Activated CD8-positive, alpha-beta T cell treated with anti-CD3 and anti-CD28 coated beads for 36 hours (primary cell): ENCODE measurements at regions not wholly inside any gene's neighbourhood (a gene's known extent, or its start where the extent isn't known, plus 50 kb on each side); places are given as distances from the start of the nearest gene placed in this dataset.

ENCODE experiments used
- ATAC-seq: fragments of 200-7000 bp; cut with Tn5 transposase; one replicate; pipeline ENCODE4 v1.10.0; 2021; ENCODE audit warnings: mild to moderate bottlenecking, moderate library complexity
- CTCF ChIA-PET: fragments of 350-600 bp; sonication (Branson Sonifier 250); formaldehyde crosslinking; loops from one replicate; lab custom pipeline; 2021; ENCODE audit warnings: antibody characterized with exemption; lab: Charles Lee
- POLR2A ChIA-PET: fragments of 350-600 bp; sonication (Branson Sonifier 250); formaldehyde crosslinking; loops from one replicate; lab custom pipeline; 2021; ENCODE audit warnings: antibody characterized with exemption; lab: Charles Lee
- DNase-seq: peaks from one replicate; pipeline ENCODE4 v3.0.0-alpha.2; 2020
- H3K27ac Mint-ChIP-seq: one replicate; pipeline ENCODE4 v1.8.0; 2021; ENCODE audit warnings: mild to moderate bottlenecking, mixed read lengths
- H3K27me3 Mint-ChIP-seq: one replicate; pipeline ENCODE4 v1.8.0; 2021; ENCODE audit warnings: mixed read lengths
- H3K36me3 Mint-ChIP-seq: one replicate; pipeline ENCODE4 v1.8.0; 2021; ENCODE audit warnings: low read depth, mixed read lengths
- H3K4me1 Mint-ChIP-seq: one replicate; pipeline ENCODE4 v1.8.0; 2021; ENCODE audit warnings: low read depth, mixed read lengths
- H3K4me3 Mint-ChIP-seq: one replicate; pipeline ENCODE4 v1.8.0; 2021; ENCODE audit warnings: mild to moderate bottlenecking, moderate library complexity, mixed read lengths
- H3K9me3 Mint-ChIP-seq: one replicate; pipeline ENCODE4 v1.8.0; 2021; ENCODE audit warnings: mixed read lengths
- CTCF ChIP-seq: fragments of 200-600 bp; IDR thresholded peaks from one replicate; pipeline ENCODE4 v1.8.0; 2022; ENCODE audit warnings: antibody characterized with exemption, mild to moderate bottlenecking
- intact Hi-C: fragments of 100-400 bp; cut with micrococcal nuclease; formaldehyde crosslinking; loops from one replicate; pipeline ENCODE4 v1.10.0; 2022

- CTCF ChIA-PET: no interaction called here
- no peak for TF ChIP-seq CTCF
- H3K36me3 Mint-ChIP-seq: no peaks in the 10 kb centered on the region
- H3K9me3 Mint-ChIP-seq: no peaks in the 10 kb centered on the region
- H3K4me3 Mint-ChIP-seq: no peak overlapping the region
- intact Hi-C loops: no loop called here
- ATAC-seq (no peak), DNase-seq (no peak)
- POLR2A ChIA-PET: no interaction called here
- no peaks in the 10 kb centered on the region for H3K27me3 Mint-ChIP-seq
- no peaks in the 10 kb centered on the region for H3K4me1 Mint-ChIP-seq
- H3K27ac Mint-ChIP-seq: no peak overlapping the region
Observed at GRCh38 chr11:15716550-15716949, 601.8 kb downstream of the INSC start.

- no peak for DNase-seq
- Mint-ChIP-seq H3K9me3 (no peaks in the 10 kb centered on the region), H3K27ac (no peak overlapping the region), H3K4me1 (no peaks in the 10 kb centered on the region), H3K36me3 (no peaks in the 10 kb centered on the region), H3K27me3 (peaks cover 3% of the 10 kb centered on the region), H3K4me3 (no peak overlapping the region)
- no peak for TF ChIP-seq CTCF
- ChIA-PET CTCF (no interaction called here), POLR2A (no interaction called here)
- intact Hi-C loops: no loop called here
- ATAC-seq: no peak
Observed at GRCh38 chr11:15720460-15720859, 605.7 kb downstream of the INSC start.

- Mint-ChIP-seq H3K4me1 (no peaks in the 10 kb centered on the region), H3K36me3 (no peaks in the 10 kb centered on the region), H3K9me3 (no peaks in the 10 kb centered on the region), H3K27me3 (peaks cover 4% of the 10 kb centered on the region), H3K27ac (no peak overlapping the region), H3K4me3 (no peak overlapping the region)
- ATAC-seq (no peak), DNase-seq (no peak)
- TF ChIP-seq CTCF: no peak
- intact Hi-C loops: no loop called here
- CTCF ChIA-PET: no interaction called here
- POLR2A ChIA-PET: no interaction called here
Observed at GRCh38 chr11:15723966-15724365, 609.2 kb downstream of the INSC start.

- Mint-ChIP-seq H3K4me3 (no peak overlapping the region), H3K9me3 (no peaks in the 10 kb centered on the region)
Observed at GRCh38 chr11:15724601-15725000, 609.9 kb downstream of the INSC start.

GRCh38 chr11:15725246-15725645, 610.5 kb downstream of the INSC start:
- POLR2A ChIA-PET: no interaction called here
- Mint-ChIP-seq H3K27me3 (peaks cover 4% of the 10 kb centered on the region), H3K36me3 (no peaks in the 10 kb centered on the region), H3K4me1 (no peaks in the 10 kb centered on the region), H3K27ac (no peak overlapping the region), H3K9me3 (no peaks in the 10 kb centered on the region), H3K4me3 (no peak overlapping the region)
- intact Hi-C loops: no loop called here
- DNase-seq (no peak), ATAC-seq (no peak)
- CTCF ChIA-PET: no interaction called here
- no peak for TF ChIP-seq CTCF

More at GRCh38 chr11:15724601-15725000, 609.9 kb downstream of the INSC start:
- POLR2A ChIA-PET: no interaction called here
- intact Hi-C loops: no loop called here
- TF ChIP-seq CTCF: no peak
- peaks cover 4% of the 10 kb centered on the region for H3K27me3 Mint-ChIP-seq
- DNase-seq: no peak
- CTCF ChIA-PET: no interaction called here
- no peak overlapping the region for H3K27ac Mint-ChIP-seq
- no peak for ATAC-seq
- no peaks in the 10 kb centered on the region for H3K36me3 Mint-ChIP-seq
- no peaks in the 10 kb centered on the region for H3K4me1 Mint-ChIP-seq
